GM18858 (cell line): ENCODE measurements at regions not wholly inside any gene's neighbourhood (a gene's known extent, or its start where the extent isn't known, plus 50 kb on each side); places are given as distances from the start of the nearest gene placed in this dataset.

Experiments used
- ATAC-seq: cut with Tn5 transposase; IDR thresholded peaks from one replicate; pipeline ENCODE4 v1.9.1; 2021; ENCODE audit not compliant: unreplicated experiment

DNA sequence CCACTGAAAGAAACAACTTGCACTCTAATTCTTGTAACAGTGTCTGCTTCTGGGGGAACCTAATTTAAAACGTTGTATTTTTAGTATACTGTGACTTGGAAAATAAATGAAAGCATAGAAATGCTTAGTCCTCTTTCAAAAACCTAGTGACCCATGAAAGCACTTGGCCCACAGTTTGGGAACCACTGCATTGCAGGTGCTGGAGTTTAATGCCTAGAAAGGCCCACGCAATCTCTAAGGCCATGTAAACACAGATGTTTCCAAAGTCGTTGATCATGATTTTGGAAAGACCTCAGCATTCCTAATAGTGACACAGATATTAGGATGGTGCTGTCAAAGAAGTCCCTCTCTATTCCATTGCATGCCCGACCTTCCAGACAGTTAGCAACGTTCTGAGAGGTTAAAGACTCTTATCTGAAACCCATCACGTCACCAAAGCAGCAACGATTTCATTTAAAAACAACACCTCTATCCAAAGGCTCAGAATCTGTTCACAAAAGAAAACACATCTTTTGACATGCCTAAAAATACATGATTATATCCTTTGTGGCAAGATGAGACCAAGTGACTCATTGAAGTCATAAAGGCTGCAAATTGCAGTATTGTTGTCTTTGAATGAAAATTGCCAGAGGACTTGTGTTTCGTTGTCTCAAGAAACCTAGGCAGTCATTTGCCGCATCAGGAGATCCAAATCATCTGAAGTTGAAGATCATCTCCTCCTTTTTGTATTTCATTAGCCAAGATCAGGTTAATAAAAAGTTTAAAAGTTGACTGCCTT lies 328.0 kb upstream of the ZNF507 start:
- ATAC-seq: no peak

- no peak for ATAC-seq
These were observed 327.4 kb upstream of the ZNF507 start for GRCh38 chr19:32018014-32018413.

DNA sequence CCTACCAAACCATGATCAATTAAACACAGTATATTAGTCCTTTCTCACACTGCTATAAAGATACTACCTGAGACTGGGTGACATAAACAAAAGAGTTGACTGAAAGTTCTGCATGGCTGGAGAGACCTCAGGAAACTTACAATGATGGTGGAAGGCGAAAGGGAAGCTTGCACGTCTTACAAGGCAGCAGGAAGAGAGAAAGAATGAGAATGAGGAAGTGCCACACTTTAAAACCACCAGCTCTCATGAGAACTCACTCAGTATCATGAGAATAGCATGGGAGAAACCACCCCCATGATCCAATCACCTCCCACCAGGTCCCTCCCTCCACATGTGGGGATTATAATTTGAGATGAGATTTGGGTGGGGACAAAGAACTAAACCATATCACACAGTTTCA lies 324.9 kb upstream of the ZNF507 start:
- no peak for ATAC-seq

DNA sequence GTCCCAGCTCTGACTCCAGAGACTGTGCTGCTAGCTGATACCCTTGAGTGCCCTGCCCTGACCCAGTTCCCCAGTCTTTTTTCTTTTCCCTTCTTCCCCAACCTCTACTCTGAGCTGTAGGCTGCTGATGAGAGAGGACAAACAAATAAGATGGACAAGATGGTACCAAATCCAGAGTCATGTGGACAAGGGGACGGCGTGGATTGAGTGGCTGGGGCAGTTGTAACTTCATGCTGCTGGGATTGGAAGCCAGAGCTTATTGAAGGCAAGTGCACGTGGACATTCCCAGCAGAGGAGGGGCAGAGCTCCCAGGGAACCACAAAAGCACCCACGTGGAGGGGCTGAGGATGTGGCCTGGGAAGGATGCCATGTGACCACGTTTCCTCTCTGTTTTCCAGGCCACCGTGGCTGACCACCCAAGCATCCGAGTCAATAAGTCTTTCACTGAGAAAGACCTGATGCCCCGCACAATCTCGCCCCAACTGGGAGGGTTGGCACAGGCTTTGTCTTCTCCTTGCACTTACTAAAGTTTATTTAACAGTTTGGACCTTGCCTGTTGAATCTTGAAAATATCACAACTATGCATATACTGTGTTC lies 323.3 kb upstream of the ZNF507 start:
- ATAC-seq: no peak

GRCh38 chr19:32022731-32023563 lies 322.5 kb upstream of the ZNF507 start:
- no peak for ATAC-seq

- no peak for ATAC-seq
These were observed 321.9 kb upstream of the ZNF507 start for GRCh38 chr19:32023564-32023832.

GRCh38 chr19:32029235-32029634 lies 316.2 kb upstream of the ZNF507 start:
- ATAC-seq: no peak

GRCh38 chr19:32032561-32032960 lies 312.8 kb upstream of the ZNF507 start:
- no peak for ATAC-seq

DNA sequence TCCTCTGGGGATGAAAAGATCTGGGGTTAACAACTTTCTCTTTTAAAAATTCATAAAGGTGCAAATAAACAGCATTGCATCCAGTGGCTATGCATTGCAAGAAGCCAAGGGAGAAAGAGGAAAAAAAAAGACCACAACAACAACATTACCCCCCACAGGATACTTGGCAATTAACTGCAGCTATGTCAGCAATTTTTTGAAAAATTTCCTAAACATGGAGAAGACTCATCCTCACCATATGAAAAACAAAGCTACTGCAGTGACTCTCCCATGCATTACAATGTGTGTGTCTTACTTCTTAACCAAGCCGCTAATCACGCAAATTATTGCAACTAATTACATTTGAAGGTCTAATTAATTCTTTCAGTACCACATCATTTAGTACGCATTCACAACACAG lies 309.8 kb upstream of the ZNF507 start:
- no peak for ATAC-seq

DNA sequence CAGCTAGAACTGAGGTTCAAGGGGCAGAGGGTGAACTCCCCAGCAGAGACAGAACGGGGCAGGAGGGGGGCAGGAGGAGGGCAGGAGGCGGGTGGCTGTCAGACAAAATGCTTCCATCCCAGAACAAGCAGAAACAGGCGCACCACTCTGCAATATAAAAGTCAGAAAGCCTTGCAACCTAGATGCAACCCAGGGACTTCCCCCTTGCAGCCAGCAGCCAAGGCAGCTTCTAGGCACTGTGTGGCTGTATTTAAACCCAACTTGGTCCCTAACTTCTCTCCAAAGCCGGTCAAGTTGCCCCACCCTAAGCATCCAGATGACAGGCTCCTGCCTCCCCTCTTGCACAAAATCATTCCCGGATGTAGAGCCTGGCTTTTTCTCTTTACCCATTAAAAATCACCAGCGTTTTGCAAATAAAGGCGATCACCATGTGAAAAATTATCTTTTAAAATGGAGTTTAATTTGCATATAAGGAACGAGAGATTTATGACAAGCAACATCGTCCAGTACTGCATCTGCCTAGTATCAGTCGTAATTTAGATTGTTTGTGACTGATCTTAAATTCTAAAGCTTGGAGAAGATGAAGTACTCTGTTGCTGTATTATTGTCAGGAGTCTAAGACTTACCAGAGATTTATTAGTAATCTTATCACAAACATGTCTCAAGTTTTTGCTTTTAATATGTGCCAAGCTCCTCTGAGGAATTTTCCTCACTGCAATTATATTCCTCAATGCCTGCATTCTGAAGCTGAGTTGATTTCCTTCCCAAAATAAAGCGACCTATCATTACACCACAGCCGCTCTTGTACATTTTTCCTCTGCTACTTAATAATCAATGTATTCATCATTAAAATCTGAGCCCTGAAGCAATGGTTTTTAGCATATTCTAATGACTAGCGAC lies 307.1 kb upstream of the ZNF507 start:
- ATAC-seq: no peak

GRCh38 chr19:32038961-32039360 lies 306.4 kb upstream of the ZNF507 start:
- ATAC-seq: no peak

- no peak for ATAC-seq
These were observed 306.0 kb upstream of the ZNF507 start for GRCh38 chr19:32039440-32039839.

- ATAC-seq: no peak
These were observed 305.2 kb upstream of the ZNF507 start for GRCh38 chr19:32040236-32040635.

DNA sequence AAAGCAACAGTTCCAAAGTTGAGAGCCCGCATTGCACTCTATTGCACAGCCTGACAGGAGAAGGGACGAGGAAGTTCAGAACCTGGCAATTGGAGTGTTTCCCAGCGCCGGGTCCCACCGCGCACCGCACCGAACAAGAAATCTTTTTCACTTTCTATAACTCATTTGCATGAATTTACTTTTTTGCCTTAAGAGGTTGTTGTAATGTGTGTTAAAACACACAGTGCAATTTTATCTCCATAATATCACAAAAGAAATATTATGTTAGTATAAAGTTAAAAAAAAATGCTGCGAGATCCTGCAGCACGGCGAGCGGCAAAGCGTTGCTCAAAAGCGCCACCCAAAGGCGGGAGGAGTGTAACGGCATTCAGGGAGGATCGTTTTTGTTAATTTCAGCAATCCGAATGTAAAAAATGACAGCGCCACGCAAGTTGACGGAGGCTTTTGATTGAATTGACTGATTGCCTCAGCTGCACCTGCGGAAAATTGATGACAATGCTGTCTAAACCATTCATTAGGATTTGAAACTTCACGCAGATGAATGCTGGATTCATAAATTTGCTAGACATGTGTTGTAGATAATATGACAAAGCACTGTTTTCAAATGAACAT lies 303.6 kb upstream of the ZNF507 start:
- no peak for ATAC-seq

DNA sequence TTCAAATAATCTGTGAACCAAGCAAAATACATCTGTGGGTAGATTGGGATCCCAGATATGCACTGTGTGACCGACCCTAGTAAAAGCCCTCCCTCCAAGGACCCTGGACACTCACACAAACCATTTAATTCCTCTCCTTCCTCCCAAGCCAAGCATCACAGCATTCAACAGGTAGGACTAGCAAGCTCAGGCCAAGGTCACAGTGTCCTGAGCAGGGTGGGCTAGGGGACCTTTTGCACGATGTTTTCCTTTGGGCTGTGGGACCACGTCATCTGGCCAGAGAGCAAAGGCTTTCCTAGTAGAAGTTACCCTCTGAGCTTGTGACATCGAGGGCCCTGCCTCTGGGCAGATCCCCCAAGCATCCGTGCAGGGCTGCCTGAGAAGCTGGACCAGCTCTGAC lies 297.6 kb upstream of the ZNF507 start:
- ATAC-seq: no peak

- no peak for ATAC-seq
These were observed 292.0 kb upstream of the ZNF507 start for GRCh38 chr19:32053376-32053775.

DNA sequence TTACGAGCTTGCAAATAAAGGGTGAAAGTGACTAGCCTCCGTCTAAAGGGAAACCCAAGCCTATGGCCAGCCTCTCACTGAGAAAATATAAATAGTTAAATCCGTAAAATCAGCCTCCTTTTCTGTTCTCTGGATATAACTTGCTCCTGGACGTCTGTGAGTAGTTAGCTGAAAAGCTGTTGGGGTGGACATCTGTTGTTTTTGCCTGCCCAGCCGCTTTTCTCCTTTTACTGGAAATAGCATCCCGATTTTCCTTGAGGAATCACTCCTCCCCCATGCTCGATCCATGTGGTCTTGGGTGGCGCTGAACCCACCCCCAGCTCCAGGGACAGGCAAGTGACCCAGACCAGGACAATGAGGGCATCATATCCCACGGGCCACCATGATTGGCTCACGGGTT lies 291.5 kb upstream of the ZNF507 start:
- no peak for ATAC-seq

GRCh38 chr19:32058131-32058530 lies 287.3 kb upstream of the ZNF507 start:
- ATAC-seq: no peak

DNA sequence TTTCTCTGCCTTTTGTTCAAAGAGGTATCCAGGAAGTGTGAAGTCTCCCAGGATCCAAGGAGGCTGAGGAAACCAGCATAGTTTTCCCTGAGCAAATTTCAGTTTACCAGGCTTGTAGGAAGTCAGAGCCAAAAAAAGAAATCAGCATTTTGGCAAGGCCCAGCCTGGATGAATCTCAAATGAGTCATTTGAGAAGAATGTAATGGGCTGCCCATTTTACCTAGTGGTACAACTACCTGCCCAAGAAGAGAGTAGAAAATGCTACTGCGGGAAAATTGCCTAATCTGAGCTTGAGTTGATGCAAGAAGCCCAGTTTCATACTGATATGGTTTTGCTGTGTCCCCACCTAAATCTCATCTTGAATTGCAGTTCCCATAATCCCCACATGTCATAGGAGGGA lies 284.1 kb upstream of the ZNF507 start:
- ATAC-seq: no peak

- ATAC-seq: no peak
These were observed 281.8 kb upstream of the ZNF507 start for GRCh38 chr19:32063601-32064000.

- no peak for ATAC-seq
These were observed 279.4 kb upstream of the ZNF507 start for GRCh38 chr19:32066056-32066455.
